ENCODE measurements at regions not wholly inside any gene's neighbourhood (a gene's known extent, or its start where the extent isn't known, plus 50 kb on each side); places are given as distances from the start of the nearest gene placed in this dataset.
"Not testable (repeated sequence)": the region's sequence is repeated elsewhere in the genome, so short reads cannot be mapped to it uniquely, and the experiment has no call there.

GRCh38 chr15:96158938-96159337 lies 171.6 kb upstream of the NR2F2 start:
- H3K4me2 ChIP-seq (ENCODE audit: low read length) = no peak overlapping the region
- H3K9ac ChIP-seq (ENCODE audit: low read depth, low read length) = no peak overlapping the region
- H3K9me3 ChIP-seq (replicated peaks; ENCODE audit: low read length) = no peaks in the 10 kb centered on the region
- H3K4me3 ChIP-seq (ENCODE audit: low read length) = no peak overlapping the region
- peaks cover 9% of the 10 kb centered on the region for H3K4me1 ChIP-seq (ENCODE audit: control insufficient read depth, insufficient read depth, low read length)
- no peaks in the 10 kb centered on the region for H3K36me3 ChIP-seq (ENCODE audit: insufficient read depth, low read length)
- no peaks in the 10 kb centered on the region for H3K27me3 ChIP-seq (ENCODE audit: control insufficient read depth, insufficient read depth, low read length)

GRCh38 chr15:96160269-96160668 lies 170.2 kb upstream of the NR2F2 start:
- Histone ChIP-seq H3K27me3 (ENCODE audit: control insufficient read depth, insufficient read depth, low read length) (no peaks in the 10 kb centered on the region), H3K4me2 (ENCODE audit: low read length) (peak overlapping the region; percentile 44), H3K9ac (ENCODE audit: low read depth, low read length) (no peak overlapping the region), H3K4me3 (ENCODE audit: low read length) (no peak overlapping the region), H3K36me3 (ENCODE audit: insufficient read depth, low read length) (no peaks in the 10 kb centered on the region), H3K4me1 (ENCODE audit: control insufficient read depth, insufficient read depth, low read length) (peaks cover 9% of the 10 kb centered on the region), H3K9me3 (replicated peaks; ENCODE audit: low read length) (no peaks in the 10 kb centered on the region)

- no peak overlapping the region for H3K9ac ChIP-seq (ENCODE audit: low read depth, low read length)
- no peak overlapping the region for H3K4me3 ChIP-seq (ENCODE audit: low read length)
- no peaks in the 10 kb centered on the region for H3K9me3 ChIP-seq (replicated peaks; ENCODE audit: low read length)
- H3K4me1 ChIP-seq (ENCODE audit: control insufficient read depth, insufficient read depth, low read length) = peaks cover 9% of the 10 kb centered on the region
- no peaks in the 10 kb centered on the region for H3K27me3 ChIP-seq (ENCODE audit: control insufficient read depth, insufficient read depth, low read length)
- H3K4me2 ChIP-seq (ENCODE audit: low read length) = no peak overlapping the region
- H3K36me3 ChIP-seq (ENCODE audit: insufficient read depth, low read length) = no peaks in the 10 kb centered on the region
Observed at GRCh38 chr15:96160800-96161199, 169.7 kb upstream of the NR2F2 start.

GRCh38 chr15:96162322-96162721 lies 168.2 kb upstream of the NR2F2 start:
- Histone ChIP-seq H3K9me3 (replicated peaks; ENCODE audit: low read length) (no peaks in the 10 kb centered on the region), H3K4me2 (ENCODE audit: low read length) (no peak overlapping the region), H3K4me1 (ENCODE audit: control insufficient read depth, insufficient read depth, low read length) (peaks cover 9% of the 10 kb centered on the region), H3K27me3 (ENCODE audit: control insufficient read depth, insufficient read depth, low read length) (no peaks in the 10 kb centered on the region), H3K4me3 (ENCODE audit: low read length) (no peak overlapping the region), H3K36me3 (ENCODE audit: insufficient read depth, low read length) (no peaks in the 10 kb centered on the region), H3K9ac (ENCODE audit: low read depth, low read length) (no peak overlapping the region)

GRCh38 chr15:96165081-96165480 lies 165.4 kb upstream of the NR2F2 start:
- no peak overlapping the region for H3K9ac ChIP-seq (ENCODE audit: low read depth, low read length)
- H3K9me3 ChIP-seq (replicated peaks; ENCODE audit: low read length) = no peaks in the 10 kb centered on the region
- H3K4me2 ChIP-seq (ENCODE audit: low read length) = no peak overlapping the region
- H3K4me3 ChIP-seq (ENCODE audit: low read length) = no peak overlapping the region
- no peaks in the 10 kb centered on the region for H3K27me3 ChIP-seq (ENCODE audit: control insufficient read depth, insufficient read depth, low read length)
- H3K4me1 ChIP-seq (ENCODE audit: control insufficient read depth, insufficient read depth, low read length) = peaks cover 6% of the 10 kb centered on the region
- no peaks in the 10 kb centered on the region for H3K36me3 ChIP-seq (ENCODE audit: insufficient read depth, low read length)

GRCh38 chr15:96165775-96166174 lies 164.7 kb upstream of the NR2F2 start:
- no peaks in the 10 kb centered on the region for H3K4me1 ChIP-seq (ENCODE audit: control insufficient read depth, insufficient read depth, low read length)
- no peak overlapping the region for H3K9ac ChIP-seq (ENCODE audit: low read depth, low read length)
- no peak overlapping the region for H3K4me2 ChIP-seq (ENCODE audit: low read length)
- no peaks in the 10 kb centered on the region for H3K27me3 ChIP-seq (ENCODE audit: control insufficient read depth, insufficient read depth, low read length)
- H3K36me3 ChIP-seq (ENCODE audit: insufficient read depth, low read length) = no peaks in the 10 kb centered on the region
- no peak overlapping the region for H3K4me3 ChIP-seq (ENCODE audit: low read length)
- H3K9me3 ChIP-seq (replicated peaks; ENCODE audit: low read length) = no peaks in the 10 kb centered on the region

- H3K4me2 ChIP-seq (ENCODE audit: low read length) = no peak overlapping the region
- no peaks in the 10 kb centered on the region for H3K9me3 ChIP-seq (replicated peaks; ENCODE audit: low read length)
- no peaks in the 10 kb centered on the region for H3K27me3 ChIP-seq (ENCODE audit: control insufficient read depth, insufficient read depth, low read length)
- H3K4me1 ChIP-seq (ENCODE audit: control insufficient read depth, insufficient read depth, low read length) = no peaks in the 10 kb centered on the region
- H3K4me3 ChIP-seq (ENCODE audit: low read length) = no peak overlapping the region
- no peaks in the 10 kb centered on the region for H3K36me3 ChIP-seq (ENCODE audit: insufficient read depth, low read length)
- H3K9ac ChIP-seq (ENCODE audit: low read depth, low read length) = no peak overlapping the region
Observed at GRCh38 chr15:96166223-96167200, 164.0 kb upstream of the NR2F2 start.

GRCh38 chr15:96170616-96170978 lies 159.9 kb upstream of the NR2F2 start:
- H3K27me3 ChIP-seq (ENCODE audit: control insufficient read depth, insufficient read depth, low read length); H3K4me2 ChIP-seq (ENCODE audit: low read length); H3K4me1 ChIP-seq (ENCODE audit: control insufficient read depth, insufficient read depth, low read length); H3K9me3 ChIP-seq (replicated peaks; ENCODE audit: low read length); H3K36me3 ChIP-seq (ENCODE audit: insufficient read depth, low read length); H3K9ac ChIP-seq (ENCODE audit: low read depth, low read length); H3K4me3 ChIP-seq (ENCODE audit: low read length): not testable (repeated sequence)

GRCh38 chr15:96170979-96171739 lies 159.3 kb upstream of the NR2F2 start:
- Histone ChIP-seq H3K9ac (ENCODE audit: low read depth, low read length) (no peak overlapping the region), H3K36me3 (ENCODE audit: insufficient read depth, low read length) (no peaks in the 10 kb centered on the region), H3K27me3 (ENCODE audit: control insufficient read depth, insufficient read depth, low read length) (no peaks in the 10 kb centered on the region), H3K4me2 (ENCODE audit: low read length) (no peak overlapping the region), H3K4me1 (ENCODE audit: control insufficient read depth, insufficient read depth, low read length) (no peaks in the 10 kb centered on the region), H3K9me3 (replicated peaks; ENCODE audit: low read length) (no peaks in the 10 kb centered on the region), H3K4me3 (ENCODE audit: low read length) (no peak overlapping the region)

GRCh38 chr15:96171853-96172296 lies 158.6 kb upstream of the NR2F2 start:
- Histone ChIP-seq H3K4me3 (ENCODE audit: low read length) (no peak overlapping the region), H3K9ac (ENCODE audit: low read depth, low read length) (no peak overlapping the region), H3K9me3 (replicated peaks; ENCODE audit: low read length) (no peaks in the 10 kb centered on the region), H3K4me2 (ENCODE audit: low read length) (no peak overlapping the region), H3K4me1 (ENCODE audit: control insufficient read depth, insufficient read depth, low read length) (no peaks in the 10 kb centered on the region), H3K36me3 (ENCODE audit: insufficient read depth, low read length) (no peaks in the 10 kb centered on the region), H3K27me3 (ENCODE audit: control insufficient read depth, insufficient read depth, low read length) (no peaks in the 10 kb centered on the region)

GRCh38 chr15:96172417-96172816 lies 158.1 kb upstream of the NR2F2 start:
- Histone ChIP-seq H3K27me3 (ENCODE audit: control insufficient read depth, insufficient read depth, low read length) (no peaks in the 10 kb centered on the region), H3K4me2 (ENCODE audit: low read length) (no peak overlapping the region), H3K4me3 (ENCODE audit: low read length) (no peak overlapping the region), H3K36me3 (ENCODE audit: insufficient read depth, low read length) (no peaks in the 10 kb centered on the region), H3K9ac (ENCODE audit: low read depth, low read length) (no peak overlapping the region), H3K4me1 (ENCODE audit: control insufficient read depth, insufficient read depth, low read length) (no peaks in the 10 kb centered on the region), H3K9me3 (replicated peaks; ENCODE audit: low read length) (no peaks in the 10 kb centered on the region)
